PC-9 (cell line): ENCODE measurements at regions not wholly inside any gene's neighbourhood (a gene's known extent, or its start where the extent isn't known, plus 50 kb on each side); places are given as distances from the start of the nearest gene placed in this dataset.

ENCODE experiments used
- BruUV-seq: library from RNA; stranded (reverse); fragments of 400-500 nt; replicated peaks from 2 replicates; lab custom pipeline; 2021; lab: Mats Ljungman, UMichigan
- CTCF ChIA-PET: fragments of 300-600 bp; sonication (Branson Sonifier 250); formaldehyde crosslinking; loops from one replicate; lab custom pipeline; 2022; ENCODE audit warnings: antibody characterized with exemption; lab: Charles Lee
- POLR2A ChIA-PET: fragments of 300-600 bp; sonication (Branson Sonifier 250); formaldehyde crosslinking; loops from one replicate; lab custom pipeline; 2022; ENCODE audit warnings: antibody characterized with exemption; ENCODE audit not compliant: unreplicated experiment; lab: Charles Lee
- DNase-seq, 2 experiments: peaks; one replicate each; pipeline versions ENCODE4 v3.0.0 to v3.0.0-alpha.2; 2015 to 2022; ENCODE audit warnings: mixed read lengths in 1 of 2
- H2AFZ ChIP-seq: fragments of 200-600 bp; sonication (generic); 2 replicates; pipeline ENCODE4 v1.8.1; 2017; ENCODE audit warnings: antibody characterized with exemption
- H3F3A ChIP-seq: fragments of 200-600 bp; sonication (generic); 2 replicates; pipeline ENCODE4 v1.8.1; 2017; ENCODE audit warnings: antibody characterized with exemption, mild to moderate bottlenecking, low read depth; ENCODE audit not compliant: insufficient read depth
- H3K27ac ChIP-seq: fragments of 200-600 bp; sonication (generic); 2 replicates; pipeline ENCODE4 v1.6.1; 2016; ENCODE audit warnings: mixed run types
- H3K27me3 ChIP-seq: fragments of 200-600 bp; sonication (generic); 2 replicates; pipeline ENCODE4 v1.6.1; 2016; ENCODE audit warnings: low read depth, mixed run types; ENCODE audit not compliant: insufficient read depth
- H3K36me3 ChIP-seq: fragments of 200-600 bp; sonication (generic); 2 replicates; pipeline ENCODE4 v1.6.1; 2016; ENCODE audit warnings: low read depth, mixed run types
- H3K4me1 ChIP-seq: fragments of 200-600 bp; sonication (generic); replicated peaks from 2 replicates; pipeline ENCODE4 v1.6.1; 2016; ENCODE audit warnings: mixed run types; ENCODE audit not compliant: insufficient read depth
- H3K4me2 ChIP-seq: fragments of 200-600 bp; sonication (generic); 2 replicates; pipeline ENCODE4 v1.6.1; 2017; ENCODE audit warnings: mixed run types
- H3K4me3 ChIP-seq: fragments of 200-600 bp; sonication (generic); 2 replicates; pipeline ENCODE4 v1.6.1; 2016; ENCODE audit warnings: mixed run types
- H3K79me2 ChIP-seq: fragments of 200-600 bp; sonication (generic); 2 replicates; pipeline ENCODE4 v1.6.1; 2017; ENCODE audit warnings: low read depth, mixed run types
- H3K9me2 ChIP-seq: fragments of 200-600 bp; sonication (generic); 2 replicates; pipeline ENCODE4 v1.8.1; 2017; ENCODE audit warnings: mild to moderate bottlenecking; ENCODE audit not compliant: insufficient read depth
- H3K9me3 ChIP-seq: fragments of 200-600 bp; sonication (generic); 2 replicates; pipeline ENCODE4 v1.8.1; 2016; ENCODE audit warnings: low read depth; ENCODE audit not compliant: insufficient read depth
- H4K20me1 ChIP-seq: fragments of 200-600 bp; sonication (generic); 2 replicates; pipeline ENCODE4 v1.8.1; 2017; ENCODE audit not compliant: insufficient read depth
- EZH2 ChIP-seq: fragments of 200-600 bp; sonication (generic); IDR thresholded peaks from 2 replicates; pipeline ENCODE4 v1.8.0; 2017; ENCODE audit warnings: antibody characterized with exemption, low read depth
- intact Hi-C: fragments of 100-400 bp; cut with micrococcal nuclease; formaldehyde crosslinking; loops from one replicate; pipeline ENCODE4 v1.10.0; 2022; ENCODE audit not compliant: unreplicated experiment
- TF ChIP-seq, protein P1 (sequence below): fragments of 200-600 bp; sonication (generic); conservative IDR thresholded peaks from 2 replicates; pipeline ENCODE4 v1.6.1; 2017; ENCODE audit warnings: mixed run types, antibody characterized with exemption, mild to moderate bottlenecking, moderate library complexity

DNA sequence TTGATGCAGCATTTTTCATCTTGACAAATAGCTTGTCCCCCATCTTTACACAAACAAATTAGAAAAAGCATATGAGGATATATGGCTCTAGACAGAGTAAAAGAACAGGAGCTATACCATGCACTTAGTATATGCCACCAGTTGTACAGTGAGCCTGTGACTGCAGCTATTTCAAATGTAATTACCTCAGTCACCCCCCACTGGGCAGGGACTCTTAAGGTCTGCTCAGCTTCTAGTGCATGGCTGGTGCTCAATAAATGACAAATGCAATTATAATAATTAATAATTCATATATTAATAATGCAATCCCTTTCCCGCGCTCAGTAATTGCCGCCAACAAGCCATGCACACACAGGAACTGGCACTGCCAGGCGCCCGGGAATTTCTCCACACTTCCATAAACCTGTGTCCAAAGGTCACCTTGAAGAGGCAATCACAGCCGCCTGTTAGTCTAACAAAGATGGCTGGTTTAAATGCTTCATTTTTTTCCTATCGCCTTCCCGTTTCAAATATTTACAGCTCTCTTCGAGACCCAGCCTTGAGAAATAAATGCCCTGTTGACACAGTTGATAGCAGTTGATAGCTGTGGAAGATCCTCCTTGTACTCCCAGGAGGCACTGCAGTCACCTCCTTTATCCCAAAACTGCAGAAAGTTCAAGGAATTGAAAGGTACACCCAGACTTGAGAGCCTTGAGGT, 156.6 kb downstream of the INO80D start:
- BruUV-seq = no TSS peak
- Histone ChIP-seq H3K9me2 (no peaks in the 10 kb centered on the region), H2AFZ (no peak overlapping the region), H3F3A (no peaks in the 10 kb centered on the region), H3K79me2 (no peaks in the 10 kb centered on the region), H3K4me1 (0 out of 2 replicates have a peak, but pooled peaks cover 4% of the 10 kb centered on the region), H3K9me3 (no peaks in the 10 kb centered on the region), H3K36me3 (no peaks in the 10 kb centered on the region), H3K27me3 (peaks cover 12% of the 10 kb centered on the region), H3K27ac (no peak overlapping the region), H3K4me2 (no peak overlapping the region), H3K4me3 (no peak overlapping the region), H4K20me1 (no peaks in the 10 kb centered on the region)
- no peak for TF ChIP-seq EZH2
- TF ChIP-seq, protein P1, sequence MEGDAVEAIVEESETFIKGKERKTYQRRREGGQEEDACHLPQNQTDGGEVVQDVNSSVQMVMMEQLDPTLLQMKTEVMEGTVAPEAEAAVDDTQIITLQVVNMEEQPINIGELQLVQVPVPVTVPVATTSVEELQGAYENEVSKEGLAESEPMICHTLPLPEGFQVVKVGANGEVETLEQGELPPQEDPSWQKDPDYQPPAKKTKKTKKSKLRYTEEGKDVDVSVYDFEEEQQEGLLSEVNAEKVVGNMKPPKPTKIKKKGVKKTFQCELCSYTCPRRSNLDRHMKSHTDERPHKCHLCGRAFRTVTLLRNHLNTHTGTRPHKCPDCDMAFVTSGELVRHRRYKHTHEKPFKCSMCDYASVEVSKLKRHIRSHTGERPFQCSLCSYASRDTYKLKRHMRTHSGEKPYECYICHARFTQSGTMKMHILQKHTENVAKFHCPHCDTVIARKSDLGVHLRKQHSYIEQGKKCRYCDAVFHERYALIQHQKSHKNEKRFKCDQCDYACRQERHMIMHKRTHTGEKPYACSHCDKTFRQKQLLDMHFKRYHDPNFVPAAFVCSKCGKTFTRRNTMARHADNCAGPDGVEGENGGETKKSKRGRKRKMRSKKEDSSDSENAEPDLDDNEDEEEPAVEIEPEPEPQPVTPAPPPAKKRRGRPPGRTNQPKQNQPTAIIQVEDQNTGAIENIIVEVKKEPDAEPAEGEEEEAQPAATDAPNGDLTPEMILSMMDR = no peak
- no peak for DNase-seq
- ChIA-PET CTCF (interaction anchor here (0.6 kb wide), 1 partner anchor 1858 kb away, joined by 4 read pairs; no protein-coding TSS in a partner anchor), POLR2A (no interaction called here)
- intact Hi-C loops = loop anchor here (5.0 to 10.0 kb wide), 3 partner anchors 247 to 1782 kb away; partner anchors contain the start of gene NRP2

DNA sequence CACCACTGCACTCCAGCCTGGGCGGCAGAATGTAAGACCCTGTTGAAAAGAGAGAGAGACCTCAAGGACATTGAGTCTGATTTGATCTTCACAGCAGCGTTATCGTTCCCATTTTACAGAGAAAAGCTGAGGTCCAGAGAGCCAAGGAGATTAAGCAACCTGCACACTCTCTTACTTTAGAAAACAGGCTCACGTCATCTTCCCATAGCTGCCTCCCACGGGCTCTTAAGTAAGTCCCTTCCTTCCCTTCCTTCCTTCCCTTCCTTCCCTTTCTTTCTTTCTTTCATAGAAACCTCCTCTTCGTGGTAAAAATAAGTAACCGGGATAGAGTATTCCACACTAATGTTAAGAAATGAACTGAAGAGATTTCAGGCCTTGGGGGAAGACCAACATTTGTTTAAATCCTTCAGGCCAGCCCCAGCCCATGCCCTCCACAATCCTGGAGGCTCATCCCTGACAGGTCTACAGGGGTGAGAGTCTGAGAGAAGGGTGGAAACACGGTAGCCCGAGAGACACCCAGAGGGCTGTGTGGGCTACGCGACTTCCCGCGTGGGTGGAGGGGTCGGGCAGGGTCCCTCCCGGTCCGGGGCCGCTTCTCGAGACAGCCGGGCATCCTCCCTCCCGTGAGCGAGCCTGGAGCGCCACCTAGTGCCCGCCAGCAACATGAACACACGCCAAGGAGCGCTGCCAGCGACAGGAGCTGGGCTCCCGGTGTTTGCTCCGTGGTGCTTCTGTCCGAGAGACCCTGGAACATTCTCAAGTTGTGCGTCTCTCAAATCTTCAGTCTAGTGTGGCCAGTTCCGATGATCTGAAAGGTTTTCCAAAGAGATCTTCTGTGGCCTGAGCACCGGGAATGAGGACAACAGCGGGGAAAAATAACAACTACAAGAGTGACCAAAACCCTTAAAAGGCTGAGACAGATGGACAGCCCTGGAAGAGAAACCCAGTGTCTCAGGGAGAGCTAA, 160.3 kb downstream of the INO80D start:
- BruUV-seq = no TSS peak
- H3K4me3 ChIP-seq = peak overlapping the region; percentile 43; the same call in 1 of the 2 replicates
- CTCF ChIA-PET = interaction anchor here (0.6 to 0.7 kb wide), 3 partner anchors 53 to 250 kb away, joined by 3 to 4 read pairs (median 3); no protein-coding TSS in a partner anchor

More for the DNA sequence above, 160.3 kb downstream of the INO80D start:
- H3K9me2 ChIP-seq = no peaks in the 10 kb centered on the region
- intact Hi-C loops = loop anchor here (2.0 to 10.0 kb wide), 4 partner anchors 159 to 1778 kb away; partner anchors contain the start of gene NRP2
- no peaks in the 10 kb centered on the region for H3F3A ChIP-seq
- H3K4me1 ChIP-seq = 0 out of 2 replicates have a peak, but pooled peaks cover 4% of the 10 kb centered on the region
- H3K4me2 ChIP-seq = peak overlapping the region; percentile 79
- no peak for TF ChIP-seq EZH2
- TF ChIP-seq, protein P1 = peak; percentile 90
- no peak overlapping the region for H3K27ac ChIP-seq
- peak overlapping the region; percentile 81 for H2AFZ ChIP-seq
- H3K9me3 ChIP-seq = no peaks in the 10 kb centered on the region
- no peaks in the 10 kb centered on the region for H3K79me2 ChIP-seq
- no peaks in the 10 kb centered on the region for H3K36me3 ChIP-seq
- DNase-seq = peak in 1 of 2 experiments; percentile 50
- peaks cover 12% of the 10 kb centered on the region for H3K27me3 ChIP-seq
- no peaks in the 10 kb centered on the region for H4K20me1 ChIP-seq
- POLR2A ChIA-PET = interaction anchor here (0.6 kb wide), 1 partner anchor 895 kb away, joined by 3 read pairs; no protein-coding TSS in a partner anchor
